HG02759 (cell line): ENCODE measurements at regions not wholly inside any gene's neighbourhood (a gene's known extent, or its start where the extent isn't known, plus 50 kb on each side); places are given as distances from the start of the nearest gene placed in this dataset.

Experiments
- ATAC-seq: cut with Tn5 transposase; IDR thresholded peaks from one replicate; pipeline ENCODE4 v1.9.1; 2021; ENCODE audit warnings: mild to moderate bottlenecking, moderate library complexity; ENCODE audit not compliant: unreplicated experiment

DNA sequence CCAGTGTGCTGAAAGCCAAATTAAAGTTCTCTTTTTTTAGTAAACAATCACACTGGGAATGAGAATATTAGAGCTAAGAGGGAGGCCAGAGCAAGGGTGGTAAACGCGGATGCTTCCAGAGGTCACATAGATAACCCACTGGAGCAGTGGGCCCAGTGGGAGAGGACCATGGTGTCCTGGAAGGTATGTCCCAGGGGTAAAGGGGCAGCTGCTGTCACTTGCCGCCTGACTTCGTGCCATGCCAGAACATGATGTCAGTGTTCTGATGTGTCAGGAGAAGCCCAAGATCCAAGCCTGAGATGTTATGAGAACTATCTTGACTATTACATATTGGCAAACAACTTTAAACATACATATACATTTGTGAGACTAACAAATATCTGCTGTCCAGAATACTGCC, 211.9 kb upstream of the IL12A start:
- no peak for ATAC-seq

DNA sequence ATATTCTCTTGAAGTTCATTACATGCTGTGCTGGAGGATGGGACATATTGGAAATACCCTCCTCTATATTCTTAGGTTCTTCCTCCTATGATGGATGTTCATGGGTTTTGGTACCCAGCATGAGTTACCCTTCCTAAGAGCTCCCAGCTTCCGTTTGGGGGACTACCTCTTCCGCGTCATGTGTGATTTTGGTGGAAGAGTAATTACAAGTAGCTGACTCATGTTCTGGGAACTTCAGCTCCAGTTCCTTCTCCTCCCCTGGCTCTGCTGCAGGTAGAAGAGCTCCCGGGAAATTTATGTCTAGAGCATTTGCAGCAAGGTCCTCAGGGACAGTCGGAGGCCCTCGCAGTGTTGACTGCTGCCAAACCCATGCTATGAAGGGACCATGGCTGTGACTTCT, 208.8 kb upstream of the IL12A start:
- no peak for ATAC-seq

GRCh38 chr3:159781867-159782266, 206.8 kb upstream of the IL12A start:
- ATAC-seq = no peak

- ATAC-seq = no peak
Observed at GRCh38 chr3:159782724-159783421, 205.8 kb upstream of the IL12A start.

DNA sequence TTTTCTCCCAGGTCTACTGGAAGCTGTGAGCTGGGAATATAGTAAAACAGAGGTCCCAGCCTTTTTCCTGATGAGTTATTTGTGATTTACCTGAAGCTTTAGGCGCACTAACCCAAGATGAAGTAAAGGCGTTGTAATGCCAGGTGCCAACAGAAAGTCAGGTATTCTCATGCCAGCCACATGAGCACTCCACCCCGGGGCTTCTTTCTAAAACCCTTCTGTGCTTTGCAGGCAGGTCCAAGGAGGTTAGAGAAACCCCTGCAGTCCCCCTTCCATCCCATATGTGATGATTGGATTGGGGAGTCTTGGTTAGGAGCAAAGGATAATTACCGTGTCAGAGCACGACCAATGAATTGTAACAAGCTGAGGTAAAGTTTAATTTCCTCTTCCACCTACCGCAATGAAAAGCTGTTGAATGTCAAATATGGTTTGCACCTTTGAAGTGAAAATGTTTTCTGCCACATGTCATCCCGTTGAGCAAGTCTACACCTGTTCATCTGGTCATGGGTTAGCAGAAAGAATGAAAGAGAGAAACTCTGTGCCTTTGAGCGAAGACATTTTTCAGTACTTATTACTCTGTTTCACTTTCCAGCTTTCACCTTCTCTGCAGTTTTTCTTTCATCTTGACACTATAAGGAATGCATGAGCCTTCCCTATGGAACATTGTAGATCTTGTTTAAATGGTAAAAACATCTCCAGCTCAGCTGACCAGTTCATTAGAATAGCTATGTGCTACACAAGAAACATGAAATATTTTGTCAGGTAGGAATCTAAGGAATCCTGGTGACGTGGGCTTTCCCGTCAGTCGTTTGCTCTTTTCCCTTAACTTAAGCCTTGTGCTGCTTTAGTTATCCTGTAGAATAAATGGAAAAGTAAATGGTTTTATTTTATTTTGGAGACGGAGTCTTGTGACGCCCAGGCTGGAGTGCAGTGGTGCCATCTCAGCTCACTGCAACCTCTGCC, 204.6 kb upstream of the IL12A start:
- ATAC-seq = no peak

DNA sequence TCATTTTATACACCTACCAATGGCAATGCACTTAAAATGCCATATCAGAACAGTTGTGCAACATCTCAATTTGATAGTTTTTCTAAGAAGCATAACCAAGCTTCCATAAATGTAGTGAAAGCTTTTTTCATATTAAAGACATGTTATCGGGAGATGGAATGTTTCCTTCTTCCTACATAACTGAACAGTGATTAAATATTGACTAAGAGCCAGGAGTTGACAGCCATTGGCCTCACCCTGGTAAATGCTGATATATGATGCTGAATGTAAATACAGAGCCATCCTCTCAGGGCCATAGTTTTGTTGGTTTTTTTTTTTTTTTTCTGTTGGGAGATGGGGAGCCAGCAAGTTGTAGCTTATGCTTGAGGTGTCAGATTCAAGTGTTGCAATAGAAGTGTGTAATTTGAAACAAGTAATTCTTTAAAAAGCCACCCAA, 203.3 kb upstream of the IL12A start:
- ATAC-seq = no peak

DNA sequence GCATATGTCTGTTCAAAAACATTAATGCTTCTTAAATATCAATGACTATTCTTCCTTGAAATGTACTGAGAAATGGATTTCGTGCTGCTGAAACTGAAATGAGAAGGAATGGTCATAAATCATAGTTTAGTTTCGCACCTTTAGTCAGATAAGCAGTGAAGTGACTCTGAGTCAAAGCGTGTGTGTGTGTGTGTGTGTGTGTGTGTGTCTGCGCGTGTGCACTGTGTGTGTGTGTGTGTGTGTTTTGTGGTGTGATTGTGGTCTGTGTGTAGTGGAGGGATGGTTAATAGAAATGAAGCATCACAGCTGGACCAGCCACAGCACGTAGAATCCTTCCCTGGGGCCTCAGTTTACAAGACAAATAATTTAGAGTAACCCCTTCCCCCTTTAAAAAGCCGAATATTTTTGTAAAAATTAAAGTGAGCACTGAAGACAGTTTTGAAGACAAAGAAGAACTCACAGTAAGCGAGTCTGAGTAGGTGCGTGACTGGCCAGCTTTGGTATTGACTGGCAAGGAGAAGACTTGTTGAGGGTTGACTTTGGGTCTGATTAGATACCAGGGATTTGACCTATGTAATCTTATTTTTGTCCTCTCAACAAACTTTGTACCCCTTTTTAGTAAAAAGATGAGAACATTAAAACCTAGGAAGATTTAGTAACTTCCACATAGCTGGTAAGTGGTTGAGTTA, 202.0 kb upstream of the IL12A start:
- ATAC-seq = no peak

GRCh38 chr3:159787178-159787574, 201.5 kb upstream of the IL12A start:
- no peak for ATAC-seq

GRCh38 chr3:159787794-159788205, 200.8 kb upstream of the IL12A start:
- no peak for ATAC-seq

- ATAC-seq = no peak
Observed at GRCh38 chr3:159788291-159788690, 200.3 kb upstream of the IL12A start.

DNA sequence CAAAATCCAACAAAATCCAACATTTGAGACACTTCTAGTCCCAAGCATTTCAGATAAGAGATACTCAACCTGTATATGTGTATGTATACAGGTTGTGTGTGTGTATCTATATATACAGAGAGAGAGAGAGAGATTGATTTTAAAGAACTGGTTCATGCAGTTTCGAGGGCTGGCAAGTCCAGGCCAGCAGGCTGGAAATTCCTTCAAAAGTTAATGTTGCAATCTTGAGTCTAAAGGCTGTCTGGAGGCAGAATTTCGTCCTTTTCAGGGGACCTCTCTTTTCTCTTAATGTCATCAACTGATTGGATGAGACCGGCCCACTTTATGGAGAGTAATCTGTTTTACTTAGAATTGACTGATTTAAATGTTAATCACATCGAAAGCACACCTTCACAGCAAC, 199.6 kb upstream of the IL12A start:
- ATAC-seq = no peak

GRCh38 chr3:159789742-159790635, 198.6 kb upstream of the IL12A start:
- no peak for ATAC-seq

GRCh38 chr3:159791336-159791735, 197.3 kb upstream of the IL12A start:
- ATAC-seq = no peak

DNA sequence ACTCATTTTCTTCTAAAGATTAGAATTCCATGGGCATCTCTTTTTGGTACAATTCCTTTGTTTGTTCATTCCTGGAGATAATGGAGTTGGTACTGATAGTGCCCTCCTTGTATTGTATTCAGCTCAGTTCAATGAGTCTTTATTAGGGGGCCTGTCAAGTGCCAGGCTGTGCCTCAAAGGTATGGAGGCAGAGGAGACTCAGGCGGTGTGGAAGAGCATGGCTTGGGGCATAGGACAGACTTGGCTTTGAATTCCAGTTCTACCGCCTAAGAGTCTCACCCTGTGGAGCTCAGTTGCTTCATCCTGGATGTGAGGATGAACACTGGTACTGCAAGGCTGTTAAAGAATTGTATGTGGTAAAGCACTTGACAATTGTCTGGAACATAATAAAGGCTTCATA, 196.6 kb upstream of the IL12A start:
- no peak for ATAC-seq

GRCh38 chr3:159795042-159795441, 193.6 kb upstream of the IL12A start:
- ATAC-seq = no peak

DNA sequence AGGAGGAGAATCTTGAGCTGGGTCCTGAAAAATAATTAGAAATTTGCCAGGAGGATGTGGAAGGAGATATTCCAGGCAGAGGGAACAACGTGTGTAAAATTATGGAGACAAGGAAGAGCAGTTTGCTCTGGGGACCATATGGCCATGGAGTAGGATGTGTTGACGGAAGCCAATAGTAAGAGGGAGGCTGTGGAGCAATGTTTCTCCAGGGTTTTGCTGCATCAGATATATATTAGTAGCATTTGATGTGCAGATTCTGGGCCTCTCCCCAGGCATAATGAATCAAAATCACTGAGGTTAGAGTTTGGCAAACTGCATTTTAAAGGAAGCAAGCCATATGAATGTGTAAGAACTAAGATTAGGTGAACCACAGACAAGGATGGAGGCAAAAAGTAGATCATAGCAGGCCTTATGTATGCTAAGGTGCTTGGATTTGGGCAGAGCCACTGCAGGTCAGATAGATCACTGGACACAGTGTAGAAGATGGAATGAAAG, 192.9 kb upstream of the IL12A start:
- ATAC-seq = no peak

- ATAC-seq = no peak
Observed at GRCh38 chr3:159796226-159796625, 192.4 kb upstream of the IL12A start.

- ATAC-seq = no peak
Observed at GRCh38 chr3:159796744-159797143, 191.9 kb upstream of the IL12A start.

DNA sequence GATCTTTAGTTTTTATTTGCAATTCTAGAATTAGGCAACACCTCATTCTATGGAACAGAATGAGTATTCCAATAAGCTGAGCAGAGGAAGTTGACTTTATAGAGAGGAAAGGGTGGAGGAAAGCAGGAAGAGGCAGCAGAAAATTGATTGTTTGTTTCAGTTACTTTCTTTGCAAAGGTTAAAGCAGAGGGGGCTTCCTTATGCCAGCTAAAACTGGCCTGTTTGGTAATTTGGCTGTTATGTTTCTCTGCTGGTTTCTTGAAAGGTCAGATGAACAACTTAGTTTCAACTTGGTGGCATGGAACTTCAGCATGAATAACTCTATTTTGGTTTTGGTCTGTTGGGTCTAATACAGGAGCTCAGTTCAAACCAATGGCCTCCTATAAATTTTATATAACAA, 190.9 kb upstream of the IL12A start:
- no peak for ATAC-seq

- no peak for ATAC-seq
Observed at GRCh38 chr3:159798951-159799350, 189.7 kb upstream of the IL12A start.
